Hematopoietic multipotent progenitor cell treated with erythropoietin and hydrocortisone succinate and interleukin-3 and kit ligand, for 6 days (in vitro differentiated cells): ENCODE measurements at regions not wholly inside any gene's neighbourhood (a gene's known extent, or its start where the extent isn't known, plus 50 kb on each side); places are given as distances from the start of the nearest gene placed in this dataset.

Source experiments
- DNase-seq: peaks from one replicate; pipeline ENCODE4 v3.0.0-alpha.2; 2015

GRCh38 chr7:47636081-47636432, 54.1 kb upstream of the TNS3 start:
- no peak for DNase-seq

- no peak for DNase-seq
Measured at GRCh38 chr7:47635091-47636080, 53.5 kb upstream of the TNS3 start.

- no peak for DNase-seq
Measured at GRCh38 chr7:47634273-47634672, 52.4 kb upstream of the TNS3 start.

- no peak for DNase-seq
Measured at GRCh38 chr7:47633134-47633533, 51.2 kb upstream of the TNS3 start.
